ENCODE measurements at regions not wholly inside any gene's neighbourhood (a gene's known extent, or its start where the extent isn't known, plus 50 kb on each side); places are given as distances from the start of the nearest gene placed in this dataset.
"Not testable (repeated sequence)": the region's sequence is repeated elsewhere in the genome, so short reads cannot be mapped to it uniquely, and the experiment has no call there.

DNA sequence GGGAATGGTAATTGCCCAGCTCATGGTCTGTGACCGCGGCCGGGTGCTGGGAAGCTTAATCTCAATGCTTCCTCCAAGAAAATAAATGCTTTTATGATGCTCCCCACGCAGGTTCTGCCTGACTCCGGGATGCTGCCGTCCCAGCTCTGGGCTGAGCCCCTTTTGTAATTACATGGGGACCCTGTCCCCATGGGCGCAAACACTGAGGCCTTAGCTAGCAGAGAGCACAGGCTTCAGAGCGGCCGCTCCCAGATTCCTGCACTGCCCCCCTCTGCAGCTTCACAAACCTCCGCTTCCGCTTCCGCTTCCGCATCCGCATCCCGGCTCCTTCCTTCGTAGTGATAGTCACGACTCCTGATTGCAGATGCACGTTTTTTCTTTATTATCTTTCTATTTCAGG lies 129.5 kb downstream of the KIF26A start:
- TF ChIP-seq, protein P1, sequence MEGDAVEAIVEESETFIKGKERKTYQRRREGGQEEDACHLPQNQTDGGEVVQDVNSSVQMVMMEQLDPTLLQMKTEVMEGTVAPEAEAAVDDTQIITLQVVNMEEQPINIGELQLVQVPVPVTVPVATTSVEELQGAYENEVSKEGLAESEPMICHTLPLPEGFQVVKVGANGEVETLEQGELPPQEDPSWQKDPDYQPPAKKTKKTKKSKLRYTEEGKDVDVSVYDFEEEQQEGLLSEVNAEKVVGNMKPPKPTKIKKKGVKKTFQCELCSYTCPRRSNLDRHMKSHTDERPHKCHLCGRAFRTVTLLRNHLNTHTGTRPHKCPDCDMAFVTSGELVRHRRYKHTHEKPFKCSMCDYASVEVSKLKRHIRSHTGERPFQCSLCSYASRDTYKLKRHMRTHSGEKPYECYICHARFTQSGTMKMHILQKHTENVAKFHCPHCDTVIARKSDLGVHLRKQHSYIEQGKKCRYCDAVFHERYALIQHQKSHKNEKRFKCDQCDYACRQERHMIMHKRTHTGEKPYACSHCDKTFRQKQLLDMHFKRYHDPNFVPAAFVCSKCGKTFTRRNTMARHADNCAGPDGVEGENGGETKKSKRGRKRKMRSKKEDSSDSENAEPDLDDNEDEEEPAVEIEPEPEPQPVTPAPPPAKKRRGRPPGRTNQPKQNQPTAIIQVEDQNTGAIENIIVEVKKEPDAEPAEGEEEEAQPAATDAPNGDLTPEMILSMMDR (IDR thresholded peaks at IDR 0.05; ENCODE audit: control insufficient read depth, extremely low read depth, insufficient read depth): no peak
- no peak for DNase-seq (ENCODE audit: low read depth)
- H3K4me3 ChIP-seq (ENCODE audit: low read depth, low read length): no peak overlapping the region

DNA sequence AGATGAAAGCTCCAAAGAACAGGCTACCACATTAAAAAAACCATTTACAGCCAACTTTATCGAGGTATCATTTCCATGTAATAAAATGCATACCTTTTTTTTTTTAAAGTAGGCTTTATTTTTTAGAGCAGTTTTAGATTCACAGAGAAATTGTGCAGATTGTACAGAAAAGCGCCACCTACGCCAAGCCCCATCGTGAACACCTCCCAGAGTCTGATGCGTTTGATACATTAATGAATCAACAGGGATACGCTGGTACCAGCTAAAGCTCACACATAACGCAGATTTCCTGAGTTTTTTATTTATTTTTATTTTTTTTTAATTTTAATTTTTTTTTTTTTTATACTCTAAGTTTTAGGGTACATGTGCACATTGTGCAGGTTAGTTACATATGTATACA lies 129.9 kb downstream of the KIF26A start:
- H3K4me3 ChIP-seq (ENCODE audit: low read depth, low read length): no peak overlapping the region
- DNase-seq (ENCODE audit: low read depth): no peak
- TF ChIP-seq, protein P1 (IDR thresholded peaks at IDR 0.05; ENCODE audit: control insufficient read depth, extremely low read depth, insufficient read depth): no peak

DNA sequence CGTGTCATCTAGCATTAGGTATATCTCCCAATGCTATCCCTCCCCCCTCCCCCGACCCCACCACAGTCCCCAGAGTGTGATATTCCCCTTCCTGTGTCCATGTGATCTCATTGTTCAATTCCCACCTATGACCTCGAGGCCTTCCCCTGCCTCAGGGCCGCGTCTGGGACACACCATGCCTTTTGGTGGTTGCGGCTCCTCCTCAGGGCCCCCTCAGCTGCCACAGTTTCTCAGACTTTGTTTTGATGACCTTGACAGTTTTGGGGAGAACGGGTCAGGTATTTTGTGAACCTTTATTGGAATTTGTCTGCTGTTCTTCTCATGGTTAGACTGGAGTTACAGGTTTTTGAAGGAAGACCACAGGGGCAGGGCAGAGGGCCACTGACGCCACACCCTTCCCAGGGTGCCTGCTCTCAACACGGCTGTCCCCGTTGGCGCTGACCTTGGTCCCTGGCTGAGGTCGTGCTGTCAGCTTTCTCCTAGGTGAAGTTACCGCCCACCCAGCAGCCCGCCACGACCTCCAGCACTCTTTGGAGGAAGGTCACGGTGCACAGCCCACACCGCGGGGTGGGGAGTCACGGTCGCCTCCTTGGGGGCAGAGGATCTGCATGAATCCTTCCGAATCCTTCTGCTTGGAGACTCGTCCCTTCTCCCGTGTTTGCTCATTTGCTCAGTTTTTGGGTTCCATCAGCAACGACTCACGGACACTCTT lies 130.5 kb downstream of the KIF26A start:
- H3K4me3 ChIP-seq (ENCODE audit: low read depth, low read length): no peak overlapping the region
- TF ChIP-seq, protein P1 (IDR thresholded peaks at IDR 0.05; ENCODE audit: control insufficient read depth, extremely low read depth, insufficient read depth): no peak
- DNase-seq (ENCODE audit: low read depth): no peak

DNA sequence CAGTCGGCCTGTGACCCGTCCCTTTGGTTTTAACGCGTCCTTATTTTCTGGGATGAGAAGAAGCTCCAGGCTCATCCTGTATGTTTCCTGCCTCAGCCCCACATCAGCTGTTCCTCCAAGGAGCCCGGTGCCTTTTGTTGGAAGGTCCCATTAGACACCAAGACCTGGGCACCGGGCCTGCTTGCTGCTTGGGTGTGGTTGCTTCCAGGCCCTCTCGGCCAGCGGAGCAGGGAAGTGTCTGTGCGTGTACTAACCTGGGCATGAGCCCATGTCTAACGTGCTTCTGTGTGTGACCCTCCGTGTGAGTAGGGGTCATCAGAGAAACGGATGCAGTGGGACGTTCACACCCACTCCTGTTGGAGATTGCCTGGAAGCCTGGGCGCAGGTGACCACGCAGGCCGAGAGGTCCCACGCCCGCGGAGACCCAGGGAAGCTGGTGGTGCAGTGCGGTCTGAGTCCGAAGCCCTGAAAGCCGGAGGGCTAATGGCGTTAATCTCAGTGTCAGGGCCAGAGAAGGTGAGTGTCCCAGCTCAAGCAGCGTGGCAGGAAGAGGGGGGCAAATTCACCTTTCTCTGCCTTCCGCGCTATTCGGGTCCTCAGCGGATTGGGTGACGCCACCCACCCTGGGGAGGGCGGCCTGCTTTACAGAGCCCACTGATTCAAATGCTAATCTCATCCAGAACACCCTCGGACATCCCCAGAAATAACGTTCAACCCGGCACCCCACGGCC lies 131.3 kb downstream of the KIF26A start:
- not testable (repeated sequence) for DNase-seq (ENCODE audit: low read depth); H3K4me3 ChIP-seq (ENCODE audit: low read depth, low read length)

DNA sequence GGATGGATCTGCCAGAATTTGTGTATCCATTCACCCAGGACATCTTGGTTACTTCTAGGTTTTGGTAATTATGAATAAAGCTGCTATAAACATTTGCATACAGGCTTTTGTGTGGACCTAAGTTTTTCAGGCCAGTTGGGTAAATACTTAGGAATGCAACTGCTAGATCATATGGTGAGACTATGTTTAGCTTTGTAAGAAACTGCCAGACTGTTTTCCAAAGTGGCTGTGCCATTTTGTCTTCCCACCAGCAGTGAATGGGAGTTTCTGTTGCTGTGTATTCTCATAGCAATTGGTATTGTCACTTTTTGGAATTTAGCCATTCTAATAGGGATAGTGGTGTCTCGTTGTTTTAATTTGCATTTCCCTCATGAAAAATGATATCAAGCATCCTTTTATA lies 133.0 kb downstream of the KIF26A start:
- TF ChIP-seq, protein P1 (IDR thresholded peaks at IDR 0.05; ENCODE audit: control insufficient read depth, extremely low read depth, insufficient read depth): no peak
- DNase-seq (ENCODE audit: low read depth): no peak

DNA sequence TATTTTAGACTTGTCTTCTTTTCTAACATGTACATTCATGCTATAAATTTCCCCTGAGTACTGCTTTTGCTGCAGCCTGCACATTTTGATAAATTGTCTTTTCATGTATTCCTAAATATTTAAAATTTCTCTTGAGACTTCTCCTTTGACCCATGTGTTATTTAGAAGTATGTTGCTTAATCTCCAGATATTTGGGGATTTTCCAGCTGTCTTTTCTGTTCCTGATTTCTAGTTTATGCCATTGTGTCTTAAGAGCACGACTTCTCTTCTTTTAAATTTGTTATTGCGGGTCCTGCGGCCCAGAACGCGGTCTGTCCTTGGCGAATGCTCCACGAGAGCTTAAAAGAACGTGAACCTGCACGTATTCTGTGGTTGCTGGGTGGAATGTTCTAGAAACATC lies 136.4 kb downstream of the KIF26A start:
- H3K4me3 ChIP-seq (ENCODE audit: low read depth, low read length): no peak overlapping the region
- TF ChIP-seq, protein P1 (IDR thresholded peaks at IDR 0.05; ENCODE audit: control insufficient read depth, extremely low read depth, insufficient read depth): no peak
- no peak for DNase-seq (ENCODE audit: low read depth)

More for the DNA sequence above, 133.0 kb downstream of the KIF26A start:
- H3K4me3 ChIP-seq (ENCODE audit: low read depth, low read length): no peak overlapping the region

DNA sequence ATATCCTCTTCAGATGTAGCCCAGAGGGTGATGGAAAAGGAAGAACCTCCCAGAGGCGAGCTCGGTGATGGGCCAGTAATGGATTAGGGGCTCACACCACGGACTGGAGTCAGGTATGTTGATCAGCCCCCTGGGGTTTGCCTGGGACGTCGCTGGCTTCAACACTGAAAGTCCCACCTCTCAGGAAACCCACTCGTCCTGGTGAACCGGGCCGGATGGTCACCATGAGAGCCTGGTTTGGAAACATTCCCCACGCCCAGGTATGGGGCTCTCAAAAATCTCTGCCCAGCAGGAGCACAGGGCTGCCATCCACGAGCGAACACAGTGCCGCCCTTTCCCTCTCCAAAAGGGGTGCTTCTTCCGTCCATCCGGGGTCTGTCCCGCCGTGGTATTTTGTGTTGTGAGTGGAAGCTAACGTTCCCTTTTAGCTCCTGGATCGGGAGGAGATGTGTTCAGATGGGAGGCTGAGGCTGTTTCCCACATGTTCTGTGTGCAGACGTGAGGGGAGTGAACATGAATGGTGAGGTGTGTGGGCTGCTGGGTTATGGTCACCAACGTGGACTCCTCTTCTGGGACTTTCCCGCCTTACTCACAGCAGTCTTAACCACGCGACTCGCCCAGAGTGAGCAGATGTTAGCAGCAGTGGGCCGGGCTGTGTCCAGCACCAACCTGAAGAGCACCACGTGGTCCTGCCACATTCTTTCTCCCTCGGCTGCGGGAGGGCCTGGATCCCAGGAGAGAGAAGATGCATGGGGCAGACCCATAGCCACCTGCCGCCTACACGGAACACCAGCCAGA lies 139.2 kb downstream of the KIF26A start:
- TF ChIP-seq, protein P1 (IDR thresholded peaks at IDR 0.05; ENCODE audit: control insufficient read depth, extremely low read depth, insufficient read depth): no peak
- H3K4me3 ChIP-seq (ENCODE audit: low read depth, low read length): no peak overlapping the region
- no peak for DNase-seq (ENCODE audit: low read depth)

Measured in LNCaP clone FGC (cell line).